Liver (tissue), 8 donors: ENCODE measurements at regions not wholly inside any gene's neighbourhood (a gene's known extent, or its start where the extent isn't known, plus 50 kb on each side); places are given as distances from the start of the nearest gene placed in this dataset.

Source experiments
- DNase-seq: peaks from one replicate; pipeline ENCODE4 v3.0.0-alpha.2; 2017; ENCODE audit warnings: low spot score
- H3K27ac ChIP-seq, 2 donors: one replicate each; pipeline ENCODE4 v1.7.0; 2013; ENCODE audit warnings: inconsistent platforms in 2 of 2, low read length in 2 of 2, control low read depth in 1 of 2, low read depth in 1 of 2, mild to moderate bottlenecking in 1 of 2
- H3K27me3 ChIP-seq, 4 donors: one replicate each; pipeline versions ENCODE4 v1.6.1 to v1.7.0; 2013; ENCODE audit warnings: low read length in 3 of 4, inconsistent platforms in 1 of 4, mild to moderate bottlenecking in 1 of 4, moderate library complexity in 1 of 4; ENCODE audit not compliant: control insufficient read depth in 4 of 4, insufficient read depth in 4 of 4
- H3K36me3 ChIP-seq, 4 donors: one replicate each; pipeline versions ENCODE4 v1.6.1 to v1.7.0; 2013; ENCODE audit warnings: low read length in 3 of 4, mild to moderate bottlenecking in 3 of 4, low read depth in 1 of 4, moderate library complexity in 1 of 4; ENCODE audit not compliant: control insufficient read depth in 4 of 4, insufficient read depth in 3 of 4
- H3K4me1 ChIP-seq, 4 donors: one replicate each; pipeline versions ENCODE4 v1.6.1 to v1.7.0; 2013; ENCODE audit warnings: low read length in 3 of 4, mild to moderate bottlenecking in 3 of 4, moderate library complexity in 1 of 4; ENCODE audit not compliant: control insufficient read depth in 4 of 4, insufficient read depth in 4 of 4
- H3K4me3 ChIP-seq, 3 donors: one replicate each; pipeline versions ENCODE4 v1.6.1 to v1.7.0; 2013; ENCODE audit warnings: low read length in 3 of 3, control low read depth in 1 of 3, low read depth in 1 of 3, mild to moderate bottlenecking in 1 of 3
- H3K9ac ChIP-seq, 2 donors: one replicate each; pipeline ENCODE4 v1.7.0; 2013; ENCODE audit warnings: low read length in 2 of 2, mild to moderate bottlenecking in 2 of 2, moderate library complexity in 2 of 2, control low read depth in 1 of 2, low read depth in 1 of 2
- H3K9me3 ChIP-seq, 4 donors: one replicate each; pipeline versions ENCODE4 v1.6.1 to v1.7.0; 2013; ENCODE audit warnings: low read length in 3 of 4; ENCODE audit not compliant: control insufficient read depth in 4 of 4
- ATF3 ChIP-seq: IDR thresholded peaks from 2 replicates; pipeline ENCODE4 v1.6.1; 2016; ENCODE audit warnings: antibody characterized with exemption
- CTCF ChIP-seq: fragments of 150-350 bp; IDR thresholded peaks from 2 replicates; pipeline ENCODE4 v1.5.1; 2017; ENCODE audit warnings: improper control_type of control experiment, low read depth, low read length; ENCODE audit not compliant: missing input control
- EGR1 ChIP-seq, 2 donors: IDR thresholded peaks; 2 replicates each; pipeline ENCODE4 v1.6.1; 2016 to 2018; ENCODE audit warnings: antibody characterized with exemption in 2 of 2, low read depth in 2 of 2
- FOXA1 ChIP-seq: IDR thresholded peaks from 2 replicates; pipeline ENCODE4 v1.6.1; 2016; ENCODE audit warnings: antibody characterized with exemption
- FOXA2 ChIP-seq: IDR thresholded peaks from 2 replicates; pipeline ENCODE4 v1.6.1; 2016; ENCODE audit warnings: antibody characterized with exemption
- GABPA ChIP-seq, 2 donors: IDR thresholded peaks in 1 of 2; conservative IDR thresholded peaks in 1 of 2; 2 replicates each; pipeline ENCODE4 v1.6.1; 2016; ENCODE audit warnings: antibody characterized with exemption in 2 of 2, mild to moderate bottlenecking in 1 of 2, moderate library complexity in 1 of 2
- HNF4A ChIP-seq, 2 donors: conservative IDR thresholded peaks; 2 replicates each; pipeline ENCODE4 v1.6.1; 2016; ENCODE audit warnings: antibody characterized with exemption in 2 of 2, mild to moderate bottlenecking in 2 of 2
- JUND ChIP-seq, 2 donors: IDR thresholded peaks; 2 replicates each; pipeline ENCODE4 v1.6.1; 2016; ENCODE audit warnings: antibody characterized with exemption in 2 of 2
- MAX ChIP-seq: IDR thresholded peaks from 2 replicates; pipeline ENCODE4 v1.6.1; 2016; ENCODE audit warnings: antibody characterized with exemption
- NR2F2 ChIP-seq: IDR thresholded peaks from 2 replicates; pipeline ENCODE4 v1.6.1; 2016; ENCODE audit warnings: antibody characterized with exemption
- RAD21 ChIP-seq, 2 donors: IDR thresholded peaks; 2 replicates each; pipeline ENCODE4 v1.6.1; 2016; ENCODE audit warnings: antibody characterized with exemption in 2 of 2, mild to moderate bottlenecking in 2 of 2
- REST ChIP-seq: IDR thresholded peaks from 2 replicates; pipeline ENCODE4 v1.6.1; 2016; ENCODE audit warnings: antibody characterized with exemption, mild to moderate bottlenecking
- RXRA ChIP-seq, 2 donors: IDR thresholded peaks; 2 replicates each; pipeline ENCODE4 v1.6.1; 2017 to 2018; ENCODE audit warnings: antibody characterized with exemption in 2 of 2, mild to moderate bottlenecking in 1 of 2
- SP1 ChIP-seq: IDR thresholded peaks from 2 replicates; pipeline ENCODE4 v1.6.1; 2018; ENCODE audit warnings: antibody characterized with exemption, mild to moderate bottlenecking
- TAF1 ChIP-seq: conservative IDR thresholded peaks from 2 replicates; pipeline ENCODE4 v1.6.1; 2016; ENCODE audit warnings: antibody characterized with exemption, mild to moderate bottlenecking
- YY1 ChIP-seq: IDR thresholded peaks from 2 replicates; pipeline ENCODE4 v1.6.1; 2016; ENCODE audit warnings: antibody characterized with exemption, mild to moderate bottlenecking
- ZBTB33 ChIP-seq: IDR thresholded peaks from 2 replicates; pipeline ENCODE4 v1.6.1; 2016; ENCODE audit warnings: antibody characterized with exemption
- WGBS: extraction: QIAGEN DNeasy Blood & Tissue Kit; methylation state at CpG from one replicate; pipeline ENCODE4 v1.1.7; 2013; 5-methylcytosine and 5-hydroxymethylcytosine counted together
- donor health status: healthy.
- donor health status: healthy.
- donor health status: healthy.
- donor health status: healthy.
- donor health status: healthy.

- Histone ChIP-seq H3K27me3 (no peaks in the 10 kb centered on the region), H3K9me3 (peaks cover 0 to 2% (median 0%) of the 10 kb centered on the region in 4 donors), H3K4me3 (no peak overlapping the region), H3K4me1 (no peaks in the 10 kb centered on the region), H3K36me3 (no peaks in the 10 kb centered on the region), H3K9ac (no peak overlapping the region), H3K27ac (no peak overlapping the region)
- no peak for TF ChIP-seq FOXA2
- no peak for TF ChIP-seq NR2F2
- no peak for TF ChIP-seq REST
- no peak for TF ChIP-seq RAD21 (IDR thresholded peaks at IDR 0.05)
- whole genome bisulfite sequencing: 87% methylated on average over 1 of the region's 1 CpG
- no peak for DNase-seq
Measured at GRCh38 chr1:184301227-184301626, 85.6 kb upstream of the C1orf21 start.

- Histone ChIP-seq H3K9ac (no peak overlapping the region), H3K27ac (no peak overlapping the region), H3K27me3 (no peaks in the 10 kb centered on the region), H3K36me3 (no peaks in the 10 kb centered on the region), H3K4me1 (no peaks in the 10 kb centered on the region), H3K4me3 (no peak overlapping the region), H3K9me3 (peaks cover 0 to 2% (median 0%) of the 10 kb centered on the region in 4 donors)
- no peak for DNase-seq
- TF ChIP-seq EGR1 (IDR thresholded peaks at IDR 0.05; ENCODE audit: low read depth in 2 of 2) (no peak), TAF1 (no peak), SP1 (no peak), JUND (IDR thresholded peaks at IDR 0.05) (no peak), NR2F2 (no peak), REST (no peak), MAX (no peak), ATF3 (no peak), ZBTB33 (no peak), FOXA2 (no peak), FOXA1 (no peak), HNF4A (conservative IDR thresholded peaks at IDR 0.05) (no peak), GABPA (IDR thresholded peaks at IDR 0.05 in 1 of 2, conservative IDR thresholded peaks at IDR 0.05 in 1 of 2) (no peak), RXRA (IDR thresholded peaks at IDR 0.05) (no peak), CTCF (no peak), YY1 (no peak)
- WGBS: 79% methylated on average over 3 of the region's 3 CpGs
Measured at GRCh38 chr1:184302346-184302745, 84.5 kb upstream of the C1orf21 start.
